ENCODE measurements at regions not wholly inside any gene's neighbourhood (a gene's known extent, or its start where the extent isn't known, plus 50 kb on each side); places are given as distances from the start of the nearest gene placed in this dataset.
"Not testable (repeated sequence)": the region's sequence is repeated elsewhere in the genome, so short reads cannot be mapped to it uniquely, and the experiment has no call there.

DNA sequence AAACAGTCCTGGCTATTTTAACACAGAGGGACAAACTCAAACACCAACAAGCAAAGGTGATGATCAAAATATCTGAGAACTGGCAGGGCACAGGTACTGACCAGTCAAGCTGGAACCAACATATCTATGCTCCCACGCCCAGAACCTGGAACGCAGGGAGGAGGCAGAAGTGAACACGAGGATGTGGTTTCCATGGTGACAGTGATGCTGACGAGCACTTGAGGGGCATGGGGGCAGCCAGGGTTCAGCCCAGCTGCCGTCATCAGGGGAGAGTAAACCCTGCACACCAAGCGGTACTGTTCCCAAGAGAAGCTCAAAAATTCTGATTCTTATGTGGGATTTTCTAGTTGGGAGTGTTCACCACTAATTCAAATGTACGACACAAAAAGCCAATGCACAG lies 113.6 kb upstream of the SFSWAP start:
- Histone ChIP-seq H3K36me3 (ENCODE audit: control insufficient read depth, insufficient read depth, low read length) (no peaks in the 10 kb centered on the region), H3K27me3 (ENCODE audit: control insufficient read depth, insufficient read depth, low read length) (no peaks in the 10 kb centered on the region), H3K4me3 (ENCODE audit: low read depth, low read length) (no peak overlapping the region)
- TF ChIP-seq, protein P1, sequence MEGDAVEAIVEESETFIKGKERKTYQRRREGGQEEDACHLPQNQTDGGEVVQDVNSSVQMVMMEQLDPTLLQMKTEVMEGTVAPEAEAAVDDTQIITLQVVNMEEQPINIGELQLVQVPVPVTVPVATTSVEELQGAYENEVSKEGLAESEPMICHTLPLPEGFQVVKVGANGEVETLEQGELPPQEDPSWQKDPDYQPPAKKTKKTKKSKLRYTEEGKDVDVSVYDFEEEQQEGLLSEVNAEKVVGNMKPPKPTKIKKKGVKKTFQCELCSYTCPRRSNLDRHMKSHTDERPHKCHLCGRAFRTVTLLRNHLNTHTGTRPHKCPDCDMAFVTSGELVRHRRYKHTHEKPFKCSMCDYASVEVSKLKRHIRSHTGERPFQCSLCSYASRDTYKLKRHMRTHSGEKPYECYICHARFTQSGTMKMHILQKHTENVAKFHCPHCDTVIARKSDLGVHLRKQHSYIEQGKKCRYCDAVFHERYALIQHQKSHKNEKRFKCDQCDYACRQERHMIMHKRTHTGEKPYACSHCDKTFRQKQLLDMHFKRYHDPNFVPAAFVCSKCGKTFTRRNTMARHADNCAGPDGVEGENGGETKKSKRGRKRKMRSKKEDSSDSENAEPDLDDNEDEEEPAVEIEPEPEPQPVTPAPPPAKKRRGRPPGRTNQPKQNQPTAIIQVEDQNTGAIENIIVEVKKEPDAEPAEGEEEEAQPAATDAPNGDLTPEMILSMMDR (IDR thresholded peaks at IDR 0.05; ENCODE audit: insufficient read depth, low read length, poor library complexity, severe bottlenecking), result no peak
- DNase-seq (ENCODE audit: low read depth), result no peak

DNA sequence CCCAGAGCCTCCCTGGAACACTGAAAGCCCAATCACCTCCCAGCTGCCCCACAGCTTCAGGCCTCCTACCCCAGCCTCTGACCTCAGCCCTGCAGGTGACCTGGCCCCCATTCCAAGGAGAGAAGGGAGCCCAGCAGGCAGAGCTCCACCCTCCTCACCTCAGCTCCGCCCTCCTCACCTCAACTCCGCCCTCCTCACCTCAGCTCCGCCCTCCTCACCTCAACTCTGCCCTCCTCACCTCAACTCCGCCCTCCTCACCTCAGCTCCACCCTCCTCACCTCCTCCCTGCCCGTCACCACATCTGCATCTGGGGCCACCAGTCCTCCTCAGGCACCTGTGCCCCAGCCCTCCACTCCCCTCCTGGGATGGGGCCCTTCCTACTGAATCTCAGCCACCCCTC lies 112.2 kb upstream of the SFSWAP start:
- no peak for DNase-seq (ENCODE audit: low read depth)
- Histone ChIP-seq H3K36me3 (ENCODE audit: control insufficient read depth, insufficient read depth, low read length) (no peaks in the 10 kb centered on the region), H3K27me3 (ENCODE audit: control insufficient read depth, insufficient read depth, low read length) (no peaks in the 10 kb centered on the region), H3K4me3 (ENCODE audit: low read depth, low read length) (no peak overlapping the region)
- TF ChIP-seq, protein P1 (IDR thresholded peaks at IDR 0.05; ENCODE audit: insufficient read depth, low read length, poor library complexity, severe bottlenecking), result no peak

DNA sequence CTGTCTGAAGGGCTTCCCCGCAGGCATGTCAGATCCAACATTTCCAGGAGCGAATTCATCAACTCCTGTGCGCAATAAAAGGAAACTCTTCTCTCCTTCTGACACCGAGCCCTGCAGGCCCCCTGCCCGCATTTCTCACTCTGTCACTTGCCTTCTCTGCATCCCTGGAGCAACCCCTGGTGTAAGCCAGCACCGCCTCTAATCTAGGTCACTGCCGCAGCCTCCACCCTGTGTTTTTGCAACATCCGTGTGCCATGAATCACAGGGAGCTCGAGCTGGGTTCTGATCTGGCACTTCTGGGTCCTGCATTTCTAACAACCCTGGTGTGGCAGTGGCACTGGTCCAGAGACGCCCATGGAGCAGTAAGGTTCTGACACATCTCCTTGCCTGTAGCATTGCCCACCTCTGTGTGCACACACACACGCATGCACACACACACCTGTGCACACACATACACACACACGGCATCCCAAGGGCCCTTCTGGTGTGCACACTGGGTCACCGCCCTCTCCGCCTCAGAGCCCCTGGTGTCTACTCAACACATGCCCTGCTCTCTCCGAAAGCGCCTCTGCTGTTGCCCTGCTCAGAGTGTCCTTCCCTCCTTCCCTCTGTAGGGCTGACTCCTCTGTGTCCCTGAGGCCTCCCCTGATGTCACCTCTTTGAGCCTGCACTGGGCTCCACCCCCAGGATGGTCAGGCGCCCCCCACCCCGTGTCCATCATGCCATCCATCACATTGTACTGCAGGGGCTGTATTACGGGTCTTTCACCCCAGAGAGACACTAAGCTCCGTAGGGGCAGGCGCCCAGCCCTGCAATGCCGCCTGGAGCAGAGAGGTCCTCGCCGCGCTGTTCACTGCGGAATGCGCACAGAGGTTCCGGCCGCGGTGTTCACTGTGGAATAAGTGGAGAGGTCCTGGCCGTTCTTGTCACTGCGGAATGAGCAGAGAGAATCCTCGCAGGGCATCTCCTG lies 111.4 kb upstream of the SFSWAP start:
- no peaks in the 10 kb centered on the region for H3K27me3 ChIP-seq (ENCODE audit: control insufficient read depth, insufficient read depth, low read length)
- TF ChIP-seq, protein P1 (IDR thresholded peaks at IDR 0.05; ENCODE audit: insufficient read depth, low read length, poor library complexity, severe bottlenecking), result no peak
- H3K4me3 ChIP-seq (ENCODE audit: low read depth, low read length), result no peak overlapping the region
- DNase-seq (ENCODE audit: low read depth), result no peak
- no peaks in the 10 kb centered on the region for H3K36me3 ChIP-seq (ENCODE audit: control insufficient read depth, insufficient read depth, low read length)

DNA sequence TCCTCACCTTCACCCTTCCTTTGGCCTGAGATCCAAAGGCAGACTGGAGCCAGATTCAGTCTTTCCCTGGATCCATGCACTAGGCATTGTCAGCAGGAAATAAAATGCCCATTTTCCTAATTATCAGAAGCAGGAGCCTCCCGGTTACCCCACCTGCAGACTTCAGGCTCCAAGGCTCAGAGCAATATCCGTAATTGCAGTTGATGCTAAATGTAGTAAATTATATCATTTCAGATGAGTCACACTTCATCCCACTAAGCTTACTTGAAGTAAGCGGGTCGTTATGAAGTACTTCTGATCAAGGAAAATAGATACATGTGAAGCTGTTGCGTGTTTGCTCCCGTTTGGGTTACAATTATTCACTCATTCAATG lies 110.7 kb upstream of the SFSWAP start:
- TF ChIP-seq, protein P1 (IDR thresholded peaks at IDR 0.05; ENCODE audit: insufficient read depth, low read length, poor library complexity, severe bottlenecking), result no peak
- H3K27me3 ChIP-seq (ENCODE audit: control insufficient read depth, insufficient read depth, low read length), result no peaks in the 10 kb centered on the region
- DNase-seq (ENCODE audit: low read depth), result no peak

DNA sequence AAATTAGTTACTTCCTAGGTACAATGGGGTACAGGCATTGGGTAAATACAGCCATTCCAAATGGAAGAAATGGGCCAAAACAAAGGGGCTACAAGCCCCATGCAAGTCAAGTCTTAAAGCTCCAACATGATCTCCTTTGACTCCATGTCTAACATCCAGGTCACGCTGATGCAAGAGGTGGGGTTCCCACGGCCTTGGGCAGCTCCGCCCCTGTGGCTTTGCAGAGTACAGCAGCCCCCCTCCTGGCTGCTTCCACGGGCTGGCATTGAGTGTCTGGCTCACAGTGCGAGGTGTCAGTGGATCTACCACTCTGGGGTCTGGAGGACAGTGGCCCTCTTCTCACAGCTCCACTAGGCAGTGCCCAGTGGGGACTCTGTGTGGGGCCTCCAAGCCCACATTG lies 109.4 kb upstream of the SFSWAP start:
- not testable (repeated sequence) for DNase-seq (ENCODE audit: low read depth); H3K36me3 ChIP-seq (ENCODE audit: control insufficient read depth, insufficient read depth, low read length); H3K27me3 ChIP-seq (ENCODE audit: control insufficient read depth, insufficient read depth, low read length); H3K4me3 ChIP-seq (ENCODE audit: low read depth, low read length)

More for the DNA sequence above, 110.7 kb upstream of the SFSWAP start:
- Histone ChIP-seq H3K36me3 (ENCODE audit: control insufficient read depth, insufficient read depth, low read length) (no peaks in the 10 kb centered on the region), H3K4me3 (ENCODE audit: low read depth, low read length) (no peak overlapping the region)

DNA sequence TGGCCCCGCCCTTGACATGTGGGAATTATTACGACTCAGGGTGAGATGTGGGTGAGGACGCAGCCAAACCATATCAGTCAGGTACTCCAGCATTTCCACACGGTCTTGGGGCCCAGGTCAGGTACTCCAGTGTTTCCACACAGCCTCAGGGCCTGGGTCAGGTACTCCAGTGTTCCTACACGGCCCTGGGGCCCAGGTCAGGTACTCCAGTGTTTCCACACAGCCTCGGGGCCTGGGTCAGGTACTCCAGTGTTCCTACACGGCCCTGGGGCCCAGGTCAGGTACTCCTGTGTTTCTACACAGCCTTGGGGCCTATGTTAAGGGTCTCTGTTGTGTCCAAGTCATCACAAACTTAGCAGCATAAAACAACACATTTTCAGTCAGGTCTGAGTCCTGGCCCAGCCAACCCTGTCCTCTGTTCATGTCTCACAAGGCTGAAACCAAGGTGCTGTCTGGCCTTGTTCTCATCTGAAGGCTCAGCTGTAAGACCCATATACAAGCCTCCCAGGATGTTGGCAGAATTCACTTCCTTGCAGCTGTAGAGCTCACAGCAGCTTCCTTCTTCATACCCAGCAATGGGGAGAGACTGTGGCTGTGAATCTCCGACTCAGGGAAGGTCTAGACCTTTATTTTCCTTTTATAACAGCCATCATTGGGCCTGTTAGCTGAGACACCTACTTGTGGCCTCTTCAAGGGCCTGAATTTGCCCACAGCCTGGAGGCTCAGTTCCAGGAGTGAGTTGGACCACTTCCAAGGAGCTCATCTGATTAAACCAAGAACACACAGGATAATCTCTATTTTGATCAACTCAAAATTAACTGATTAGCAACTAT lies 107.6 kb upstream of the SFSWAP start:
- no peak for DNase-seq (ENCODE audit: low read depth)
- Histone ChIP-seq H3K27me3 (ENCODE audit: control insufficient read depth, insufficient read depth, low read length) (peaks cover 3% of the 10 kb centered on the region), H3K4me3 (ENCODE audit: low read depth, low read length) (no peak overlapping the region), H3K36me3 (ENCODE audit: control insufficient read depth, insufficient read depth, low read length) (no peaks in the 10 kb centered on the region)
- TF ChIP-seq, protein P1 (IDR thresholded peaks at IDR 0.05; ENCODE audit: insufficient read depth, low read length, poor library complexity, severe bottlenecking), result no peak
